Smooth muscle cell (in vitro differentiated cells): ENCODE measurements at regions not wholly inside any gene's neighbourhood (a gene's known extent, or its start where the extent isn't known, plus 50 kb on each side); places are given as distances from the start of the nearest gene placed in this dataset.

Source experiments
- DNase-seq: peaks from one replicate; lab custom pipeline; 2025; ENCODE audit not compliant: unreplicated experiment; lab: John Stamatoyannopoulos, UW
- H2AFZ ChIP-seq: fragments of 200-600 bp; sonication (generic); 2 replicates; pipeline ENCODE4 v1.6.0; 2016; ENCODE audit warnings: antibody characterized with exemption, low read depth, mild to moderate bottlenecking
- H3F3A ChIP-seq: fragments of 200-600 bp; sonication (generic); 2 replicates; pipeline ENCODE4 v1.6.0; 2017; ENCODE audit warnings: antibody characterized with exemption, low read depth
- H3K27ac ChIP-seq: fragments of 200-600 bp; sonication (generic); 2 replicates; pipeline ENCODE4 v1.5.1; 2016; ENCODE audit warnings: low read depth, mild to moderate bottlenecking
- H3K27me3 ChIP-seq: fragments of 200-600 bp; sonication (generic); 2 replicates; pipeline ENCODE4 v1.6.1; 2016; ENCODE audit warnings: low read depth, mild to moderate bottlenecking
- H3K36me3 ChIP-seq: fragments of 200-600 bp; sonication (generic); 2 replicates; pipeline ENCODE4 v1.5.1; 2016; ENCODE audit warnings: low read depth
- H3K4me1 ChIP-seq: fragments of 200-600 bp; sonication (generic); 2 replicates; pipeline ENCODE4 v1.5.1; 2016; ENCODE audit warnings: low read depth
- H3K4me2 ChIP-seq: fragments of 200-600 bp; sonication (generic); 2 replicates; pipeline ENCODE4 v1.6.0; 2016; ENCODE audit warnings: mild to moderate bottlenecking
- H3K4me3 ChIP-seq: fragments of 200-600 bp; sonication (generic); 2 replicates; pipeline ENCODE4 v1.5.1; 2016; ENCODE audit warnings: mild to moderate bottlenecking
- H3K79me2 ChIP-seq: fragments of 200-600 bp; sonication (generic); 2 replicates; pipeline ENCODE4 v1.6.0; 2016; ENCODE audit warnings: low read depth, mild to moderate bottlenecking
- H3K9ac ChIP-seq: fragments of 200-600 bp; sonication (generic); 2 replicates; pipeline ENCODE4 v1.6.0; 2016; ENCODE audit warnings: low read depth
- H3K9me3 ChIP-seq: fragments of 200-600 bp; sonication (generic); replicated peaks from 2 replicates; pipeline ENCODE4 v1.5.1; 2016; ENCODE audit warnings: low read depth
- H4K20me1 ChIP-seq: fragments of 200-600 bp; sonication (generic); 2 replicates; pipeline ENCODE4 v1.6.0; 2016; ENCODE audit warnings: low read depth
- CTCF ChIP-seq: fragments of 200-600 bp; sonication (generic); IDR thresholded peaks from 2 replicates; pipeline ENCODE4 v1.5.1; 2017; ENCODE audit warnings: borderline replicate concordance, mild to moderate bottlenecking, antibody characterized with exemption; ENCODE audit not compliant: insufficient read depth, poor library complexity, severe bottlenecking
- WGBS: methylation state at CpG from one replicate; pipeline ENCODE4 v1.1.7; 2016; ENCODE audit warnings: low lambda C conversion rate; 5-methylcytosine and 5-hydroxymethylcytosine counted together

- no peaks in the 10 kb centered on the region for H3K9me3 ChIP-seq
- 44% methylated on average over 7 of the region's 7 CpGs for WGBS
- no peaks in the 10 kb centered on the region for H4K20me1 ChIP-seq
- H3K27ac ChIP-seq = peak overlapping the region; percentile 88
- H3K36me3 ChIP-seq = no peaks in the 10 kb centered on the region
- H3K4me2 ChIP-seq = peak overlapping the region; percentile 5
- DNase-seq = no peak
- peaks cover 16% of the 10 kb centered on the region for H3K4me1 ChIP-seq
- no peaks in the 10 kb centered on the region for H3K79me2 ChIP-seq
- H3K27me3 ChIP-seq = no peaks in the 10 kb centered on the region
- TF ChIP-seq CTCF = no peak
- no peak overlapping the region for H2AFZ ChIP-seq
- H3F3A ChIP-seq = peaks cover 19% of the 10 kb centered on the region
- no peak overlapping the region for H3K4me3 ChIP-seq
- H3K9ac ChIP-seq = peak overlapping the region; percentile 77
Measured at GRCh38 chr20:48298851-48299484, 513.7 kb upstream of the SULF2 start.

- TF ChIP-seq CTCF = no peak
- H3K4me3 ChIP-seq = no peak overlapping the region
- no peak for DNase-seq
Measured at GRCh38 chr20:48298433-48298832, 513.2 kb upstream of the SULF2 start.

DNA sequence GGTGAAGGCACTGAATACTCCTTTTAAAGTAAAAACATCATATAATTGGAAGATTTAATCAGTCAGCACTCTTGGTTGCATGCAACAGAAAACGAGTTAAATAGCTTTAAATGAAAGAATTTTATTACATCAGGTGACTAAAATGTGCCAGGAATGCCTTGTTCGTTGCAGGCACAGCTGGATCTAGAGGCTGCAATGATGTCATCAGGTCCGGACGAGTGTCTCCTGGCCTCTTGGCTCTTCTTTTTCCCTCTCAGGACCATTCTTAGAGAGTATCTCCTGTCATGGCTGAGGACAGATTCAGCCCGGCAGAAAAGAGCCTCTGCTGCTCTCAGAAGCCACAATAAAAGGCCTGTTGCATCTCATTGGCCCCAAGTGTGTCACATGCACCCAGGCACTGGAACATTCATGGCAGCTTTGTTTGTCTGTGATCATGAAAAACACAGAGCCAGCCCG is 510.7 kb upstream of the SULF2 start:
- 23% methylated on average over 6 of the region's 6 CpGs for WGBS
- Histone ChIP-seq H3K4me3 (no peak overlapping the region), H3K27ac (peak overlapping the region; percentile 91), H2AFZ (no peak overlapping the region), H3K4me2 (peak overlapping the region; percentile 68), H3K9ac (peak overlapping the region; percentile 73), H3K36me3 (no peaks in the 10 kb centered on the region), H3K79me2 (no peaks in the 10 kb centered on the region), H4K20me1 (no peaks in the 10 kb centered on the region), H3F3A (peaks cover 19% of the 10 kb centered on the region), H3K4me1 (peaks cover 26% of the 10 kb centered on the region), H3K9me3 (no peaks in the 10 kb centered on the region), H3K27me3 (no peaks in the 10 kb centered on the region)
- no peak for TF ChIP-seq CTCF
- no peak for DNase-seq

More at GRCh38 chr20:48298433-48298832, 513.2 kb upstream of the SULF2 start:
- Histone ChIP-seq H3K4me1 (peaks cover 16% of the 10 kb centered on the region), H3K36me3 (no peaks in the 10 kb centered on the region), H2AFZ (no peak overlapping the region), H3K27ac (peak overlapping the region; percentile 88), H3K9me3 (no peaks in the 10 kb centered on the region), H3K27me3 (no peaks in the 10 kb centered on the region), H4K20me1 (no peaks in the 10 kb centered on the region), H3K9ac (peak overlapping the region; percentile 77), H3K79me2 (no peaks in the 10 kb centered on the region), H3K4me2 (no peak overlapping the region), H3F3A (peaks cover 19% of the 10 kb centered on the region)

- H3K79me2 ChIP-seq = no peaks in the 10 kb centered on the region
- WGBS = 6% methylated on average over 5 of the region's 5 CpGs
- H3K27me3 ChIP-seq = no peaks in the 10 kb centered on the region
- no peaks in the 10 kb centered on the region for H3K9me3 ChIP-seq
- H3K9ac ChIP-seq = peak overlapping the region; percentile 73
- H3K4me1 ChIP-seq = peaks cover 26% of the 10 kb centered on the region
- no peak overlapping the region for H2AFZ ChIP-seq
- H3K4me2 ChIP-seq = peak overlapping the region; percentile 68
- DNase-seq = no peak
- TF ChIP-seq CTCF = peak; percentile 33
- H3K27ac ChIP-seq = peak overlapping the region; percentile 91
- H4K20me1 ChIP-seq = no peaks in the 10 kb centered on the region
- no peaks in the 10 kb centered on the region for H3K36me3 ChIP-seq
- peaks cover 19% of the 10 kb centered on the region for H3F3A ChIP-seq
- H3K4me3 ChIP-seq = no peak overlapping the region
Measured at GRCh38 chr20:48295445-48295903, 510.2 kb upstream of the SULF2 start.
